Pons (tissue), 1 donor: ENCODE measurements at regions not wholly inside any gene's neighbourhood (a gene's known extent, or its start where the extent isn't known, plus 50 kb on each side); places are given as distances from the start of the nearest gene placed in this dataset.
A peak's percentile ranks its signal among the peaks of the same experiment; 100 is the strongest.
"Not testable (repeated sequence)": the region's sequence is repeated elsewhere in the genome, so short reads cannot be mapped to it uniquely, and the experiment has no call there.

Experiments
- DNase-seq: peaks from one replicate; pipeline ENCODE4 v3.0.0-alpha.2; 2016; ENCODE audit warnings: low spot score

DNA sequence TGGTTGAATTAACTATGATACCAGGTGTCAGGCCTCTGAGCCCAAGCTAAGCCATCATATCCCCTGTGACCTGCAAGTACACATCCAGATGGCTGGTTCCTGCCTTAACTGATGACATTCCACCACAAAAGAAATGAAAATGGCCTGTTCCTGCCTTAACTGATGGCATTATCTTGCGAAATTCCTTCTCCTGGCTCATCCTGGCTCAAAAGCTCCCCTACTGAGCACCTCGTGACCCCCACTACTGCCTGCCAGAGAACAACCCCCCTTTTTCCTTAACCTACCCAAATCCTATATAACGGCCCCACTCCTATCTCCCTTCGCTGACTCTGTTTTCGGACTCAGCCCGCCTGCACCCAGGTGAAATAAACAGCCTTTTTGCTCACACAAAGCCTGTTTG, 1671.4 kb downstream of the C4orf33 start:
- DNase-seq: not testable (repeated sequence)

DNA sequence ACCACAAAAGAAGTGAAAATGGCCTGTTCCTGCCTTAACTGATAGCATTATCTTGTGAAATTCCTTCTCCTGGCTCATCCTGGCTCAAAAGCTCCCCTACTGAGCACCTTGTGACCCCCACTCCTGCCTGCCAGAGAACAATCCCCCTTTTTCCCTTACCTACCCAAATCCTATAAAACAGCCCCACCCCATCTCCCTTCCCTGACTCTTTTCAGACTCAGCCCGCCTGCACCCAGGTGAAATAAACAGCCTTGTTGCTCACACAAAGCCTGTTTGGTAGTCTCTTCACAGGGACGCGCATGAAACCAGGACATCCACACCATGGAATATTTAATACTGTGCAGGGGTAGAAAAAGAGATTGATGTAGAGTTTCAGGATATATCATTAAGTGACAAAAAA, 1677.0 kb downstream of the C4orf33 start:
- not testable (repeated sequence) for DNase-seq

DNA sequence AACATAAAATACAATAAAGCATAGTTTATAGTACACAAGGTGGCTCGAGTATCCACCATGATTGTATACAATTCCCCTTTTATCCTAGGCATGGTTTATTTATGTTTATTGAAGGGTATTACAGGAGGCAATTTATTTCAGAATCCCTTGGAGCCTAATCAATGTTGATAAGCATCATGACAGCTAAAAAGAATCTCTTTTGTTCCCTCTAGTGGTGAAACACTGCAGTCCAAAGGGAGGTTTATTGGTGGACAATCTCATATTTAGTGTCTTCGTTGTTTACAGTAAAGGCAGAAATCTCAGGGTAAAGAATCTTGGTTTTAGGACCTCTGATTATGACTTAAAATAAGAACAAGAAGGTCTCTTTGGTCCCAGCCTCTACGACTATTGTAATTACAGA, 1712.5 kb downstream of the C4orf33 start:
- DNase-seq: peak; percentile 24

DNA sequence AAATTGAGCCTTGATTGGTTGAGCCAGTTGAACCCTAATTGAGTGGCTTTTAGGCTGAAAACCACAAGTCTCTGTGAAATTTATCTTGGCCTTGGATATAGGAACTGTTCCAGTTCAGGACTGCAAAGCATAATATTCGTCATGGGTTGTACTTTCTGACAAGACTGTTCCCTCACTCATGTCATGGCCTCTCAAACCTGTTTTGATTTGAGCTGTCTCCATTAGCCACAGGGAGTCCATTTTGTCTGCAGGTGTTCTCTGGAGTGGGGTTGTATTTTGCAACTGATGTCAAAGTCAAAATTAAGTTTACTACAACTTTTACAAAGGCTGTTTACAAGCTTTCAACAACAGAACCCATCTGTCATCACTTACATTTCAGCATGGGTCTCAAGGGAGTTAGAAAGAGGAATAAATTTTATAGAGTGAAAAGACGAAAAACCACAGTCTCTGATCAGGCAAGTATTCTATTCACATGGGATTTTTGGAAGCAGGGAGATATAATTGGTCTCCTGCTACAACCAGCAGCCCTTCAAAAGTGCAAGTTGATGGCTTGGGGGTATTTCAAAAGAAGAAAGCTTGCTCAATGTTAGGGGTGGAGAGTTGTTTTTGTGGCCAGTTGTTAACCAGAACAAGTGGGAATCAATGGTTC, 1716.3 kb downstream of the C4orf33 start:
- no peak for DNase-seq

DNA sequence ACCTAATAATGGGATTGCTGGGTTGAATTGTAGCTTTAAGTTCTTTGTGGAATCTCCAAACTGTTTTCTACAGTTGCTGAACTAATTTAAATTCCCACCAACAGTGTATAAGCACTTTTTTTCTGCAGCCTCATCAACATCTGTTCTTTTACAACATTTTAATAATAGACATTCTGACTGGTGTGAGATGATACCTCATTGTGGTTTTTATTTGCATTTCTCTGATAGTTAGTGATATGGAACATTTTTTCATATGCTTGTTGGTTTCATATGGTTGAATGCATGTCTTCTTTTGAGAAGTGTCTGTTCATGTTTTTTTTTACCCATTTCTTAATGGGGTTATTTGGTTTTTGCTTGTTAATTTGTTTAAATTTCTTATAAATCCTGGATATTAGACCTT, 1718.9 kb downstream of the C4orf33 start:
- DNase-seq: no peak

DNA sequence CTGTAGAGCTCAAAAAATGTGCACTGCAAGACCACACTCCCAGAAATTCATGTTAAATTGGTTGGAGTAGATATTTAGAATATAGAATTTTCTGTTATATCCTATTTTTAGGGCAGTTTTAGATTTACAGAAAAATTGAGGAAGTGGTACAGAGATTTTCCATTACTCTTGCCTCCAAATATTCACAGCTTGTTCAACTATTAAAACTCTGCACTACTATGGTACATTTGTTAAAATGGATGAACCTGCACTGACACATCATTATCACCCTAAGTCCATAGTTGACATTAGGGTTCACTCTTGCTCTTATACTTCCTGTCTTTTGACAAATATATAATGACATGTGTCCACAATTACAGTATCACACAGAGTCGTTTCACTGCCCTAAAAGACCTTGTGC, 1724.5 kb downstream of the C4orf33 start:
- DNase-seq: no peak

DNA sequence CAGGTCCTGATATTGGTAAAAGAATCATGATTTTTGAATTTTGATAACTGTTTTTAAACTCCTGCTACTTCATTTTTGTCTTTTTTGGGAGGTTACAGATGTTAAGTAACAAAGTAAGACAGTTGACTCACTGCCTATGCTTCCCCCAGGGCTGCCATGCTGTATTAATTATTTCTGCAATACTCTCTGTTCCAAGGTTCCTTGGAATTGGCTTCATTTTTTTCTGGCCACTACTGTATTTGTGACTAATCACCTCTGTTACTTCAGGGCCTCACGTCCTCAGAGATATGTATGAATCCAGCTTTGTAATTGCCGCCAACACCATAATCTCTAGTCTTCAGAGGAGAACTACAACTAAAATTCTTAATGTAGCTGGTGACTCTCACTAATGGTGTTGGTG, 1729.3 kb downstream of the C4orf33 start:
- DNase-seq: no peak

DNA sequence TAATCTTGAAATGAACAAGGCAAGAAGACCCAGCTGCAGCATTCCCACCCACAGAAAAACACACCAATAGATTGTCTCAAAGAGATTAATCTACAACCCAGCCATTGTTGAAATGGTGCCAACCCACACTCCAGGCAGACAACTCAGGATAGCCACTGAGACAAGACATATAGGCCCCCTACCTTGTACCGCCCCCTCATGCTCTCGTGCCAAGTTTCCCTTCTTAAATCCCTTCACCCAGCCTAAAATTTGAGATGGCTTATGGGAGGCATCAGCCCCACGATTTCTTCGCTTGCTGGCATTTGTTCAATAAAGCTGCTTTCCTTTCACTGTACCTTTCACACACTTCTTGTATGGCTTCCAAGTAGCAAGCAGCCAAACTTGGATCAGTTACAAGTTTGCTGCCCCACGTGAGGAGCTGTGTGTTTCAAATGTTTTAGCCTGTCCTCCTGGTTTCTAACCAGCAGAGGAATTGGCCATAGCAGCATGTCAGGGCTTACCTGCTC, 1754.1 kb downstream of the C4orf33 start:
- no peak for DNase-seq

DNA sequence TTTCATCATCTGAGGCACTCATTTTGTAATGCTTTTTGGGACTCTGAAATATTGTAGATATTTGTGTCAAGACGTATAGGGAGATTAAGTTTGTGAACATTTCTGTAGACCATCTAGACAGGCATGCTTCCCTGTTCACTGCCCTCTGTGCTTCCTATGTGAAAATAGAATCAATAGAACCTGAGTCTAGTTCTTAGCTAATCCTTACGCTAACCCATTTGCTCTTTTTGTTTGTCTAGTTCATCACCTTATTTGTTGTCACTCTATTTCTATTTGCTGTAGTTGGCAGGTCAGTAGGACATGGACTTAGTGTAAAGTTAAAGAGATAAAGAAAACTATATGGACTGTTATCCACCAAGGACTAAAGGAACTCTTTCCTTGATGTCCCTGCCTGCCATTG, 1755.2 kb downstream of the C4orf33 start:
- DNase-seq: no peak

DNA sequence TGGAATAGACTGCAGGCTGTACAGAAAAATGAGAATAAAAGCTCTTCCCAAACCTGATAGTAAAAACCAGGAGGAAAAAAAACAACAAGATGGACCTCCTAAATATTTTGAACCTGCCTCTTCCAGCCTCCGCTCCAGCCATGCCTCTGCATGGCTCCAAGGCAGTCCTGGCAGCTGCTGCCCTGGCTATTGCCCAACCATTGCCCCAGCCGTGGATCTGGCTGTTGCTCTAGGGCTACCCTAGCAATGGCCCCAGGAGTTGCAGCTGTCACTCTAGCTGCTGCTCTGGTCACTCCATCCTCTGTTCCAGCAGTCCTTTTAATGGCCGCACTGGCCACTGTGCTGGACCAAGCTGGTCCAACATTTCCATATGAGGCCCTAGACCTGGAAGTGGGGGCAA, 1756.0 kb downstream of the C4orf33 start:
- no peak for DNase-seq

DNA sequence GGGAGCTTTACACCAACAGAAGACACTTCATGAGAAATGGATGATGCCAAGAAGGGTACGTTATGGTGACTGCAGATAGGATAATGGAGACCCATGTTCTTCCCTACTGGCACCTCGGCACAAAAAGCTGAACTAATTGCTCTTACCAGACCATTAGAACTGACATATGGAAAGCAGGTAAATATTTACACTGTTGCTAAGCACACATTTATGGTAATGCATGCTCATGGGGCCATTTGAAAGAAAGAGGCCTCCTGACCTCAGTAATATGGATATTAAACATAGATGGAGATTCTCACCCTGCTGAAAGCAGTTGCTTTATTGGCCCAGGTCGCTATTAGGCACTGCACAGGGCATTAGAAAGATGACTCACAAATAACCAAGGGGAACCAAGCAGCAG, 1759.6 kb downstream of the C4orf33 start:
- DNase-seq: no peak

DNA sequence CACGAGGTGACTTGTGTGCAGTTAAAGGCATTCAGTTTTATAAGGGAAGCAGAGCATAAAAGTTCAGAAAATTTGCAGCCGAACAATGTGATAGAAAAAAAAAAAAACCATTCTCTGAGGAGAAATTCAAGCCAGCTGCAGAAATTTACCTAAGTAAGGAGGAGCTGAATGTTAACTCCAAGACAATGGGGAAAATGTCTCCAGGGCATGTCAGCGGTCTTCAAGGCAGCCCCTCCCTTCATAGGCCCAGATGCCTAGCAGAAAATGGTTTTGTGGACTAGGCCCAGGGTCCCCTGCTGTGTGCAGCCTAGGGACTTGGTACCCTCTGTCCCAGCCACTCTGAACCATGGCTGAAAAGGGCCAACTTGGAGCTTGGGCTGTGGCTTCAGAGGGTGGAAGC, 1764.0 kb downstream of the C4orf33 start:
- no peak for DNase-seq

DNA sequence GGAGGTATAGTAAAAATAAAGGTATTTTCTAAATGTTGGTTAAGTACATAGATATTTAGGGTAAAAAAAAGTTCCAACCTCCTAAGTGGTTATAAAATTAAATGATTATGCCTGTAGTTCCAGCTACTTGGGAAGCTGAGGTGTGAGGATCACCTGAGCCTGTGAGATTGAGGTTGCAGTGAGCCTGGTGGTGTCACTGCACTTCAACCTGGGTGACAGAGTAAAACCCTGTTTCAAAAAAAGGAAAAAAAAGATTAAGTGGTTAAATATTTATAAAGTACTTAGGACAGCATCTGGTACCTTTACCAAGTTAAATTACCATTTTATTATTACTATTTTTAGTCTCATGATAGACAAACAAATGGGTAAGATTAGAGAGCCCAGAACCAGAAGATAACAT, 1801.0 kb downstream of the C4orf33 start:
- no peak for DNase-seq

DNA sequence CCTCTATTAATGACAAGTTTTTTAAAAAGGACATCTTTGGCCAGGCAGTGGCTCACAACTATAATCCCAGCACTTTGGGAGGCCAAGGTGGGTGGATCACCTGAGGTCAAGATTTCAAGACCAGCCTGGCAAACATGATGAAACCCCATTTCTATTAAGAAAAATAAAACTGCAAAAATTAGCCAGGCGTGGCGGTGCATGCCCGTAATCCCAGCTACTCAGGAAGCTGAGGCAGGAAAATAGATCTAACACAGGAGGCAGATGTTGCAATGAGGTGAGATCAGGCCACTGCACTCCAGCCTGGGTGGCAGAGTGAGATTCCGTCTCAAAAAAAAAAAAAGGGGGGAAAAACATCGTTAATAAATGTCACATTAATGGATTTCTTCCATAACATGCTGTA, 1805.4 kb downstream of the C4orf33 start:
- no peak for DNase-seq

DNA sequence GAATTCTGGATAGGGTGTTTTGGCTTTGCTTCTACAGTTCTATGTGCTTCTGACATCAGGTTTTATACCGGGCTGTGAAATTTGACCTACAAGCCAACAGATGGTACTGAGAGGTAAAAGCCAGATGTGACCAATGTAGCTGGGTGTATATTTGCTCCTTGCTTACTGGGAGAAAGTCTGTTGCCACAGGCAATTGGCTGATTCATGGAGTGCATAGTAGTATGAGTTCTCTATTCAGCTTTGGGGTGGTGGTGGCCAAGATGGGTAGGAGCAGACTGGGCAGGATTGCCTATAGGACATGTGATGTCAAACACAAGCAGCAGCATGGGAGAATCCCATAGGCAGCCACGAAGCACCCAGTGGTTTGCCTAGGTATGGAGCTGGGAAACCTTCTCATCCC, 1827.0 kb downstream of the C4orf33 start:
- DNase-seq: no peak

DNA sequence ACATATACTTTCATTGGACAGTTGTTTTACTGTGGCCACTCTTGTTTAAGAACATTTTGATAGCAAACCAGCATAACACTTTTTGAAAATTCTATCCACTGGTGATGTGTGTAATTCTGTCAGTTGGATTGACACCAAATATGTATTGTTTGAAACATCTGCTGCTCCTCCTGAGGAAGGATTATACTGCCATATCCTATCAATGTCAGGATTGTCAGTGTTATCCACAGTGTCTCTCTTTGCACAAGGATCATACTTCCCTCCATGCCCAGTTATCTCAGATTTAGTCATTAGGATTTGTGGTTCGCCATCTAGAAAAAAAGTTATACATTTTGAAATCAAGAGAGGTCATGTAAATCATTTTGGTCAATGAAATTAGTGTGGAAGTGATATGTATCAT, 1859.6 kb downstream of the C4orf33 start:
- DNase-seq: no peak

DNA sequence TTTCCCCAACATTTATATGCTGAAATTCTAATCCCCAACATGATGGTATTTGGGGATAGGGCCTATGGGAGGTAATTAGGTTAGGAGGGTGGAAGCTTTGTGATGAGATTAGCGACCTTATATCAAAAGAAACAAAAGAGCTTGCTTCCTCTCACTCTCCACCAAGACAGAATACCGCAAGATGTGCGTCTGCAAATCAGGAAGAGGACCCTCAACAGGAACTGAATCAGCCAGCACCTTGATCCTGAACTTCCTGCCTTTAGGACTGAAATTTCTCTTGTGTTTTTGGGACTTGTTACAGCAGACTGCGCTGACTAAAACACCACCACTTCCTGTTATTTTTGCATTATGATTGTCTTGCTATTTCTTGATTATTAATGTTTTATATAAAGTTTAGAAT, 1889.4 kb downstream of the C4orf33 start:
- no peak for DNase-seq

DNA sequence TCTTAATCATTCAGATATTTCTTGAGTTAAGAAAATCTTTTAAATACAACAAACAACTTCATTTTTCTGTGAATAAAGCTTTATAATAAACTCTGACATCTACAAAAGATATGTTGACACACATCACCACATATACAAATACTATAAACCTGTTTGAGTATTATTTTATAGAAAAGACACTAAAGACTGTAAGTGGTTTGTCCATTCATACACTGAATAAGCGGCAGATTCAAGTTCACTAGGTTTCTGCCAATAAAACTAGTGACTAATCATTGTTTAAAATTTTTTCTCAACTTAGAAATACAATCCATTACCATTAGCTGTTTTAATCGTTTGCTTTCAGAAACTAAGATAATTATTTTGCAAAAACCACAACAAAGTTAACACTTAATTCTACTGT, 1900.0 kb downstream of the C4orf33 start:
- DNase-seq: no peak

DNA sequence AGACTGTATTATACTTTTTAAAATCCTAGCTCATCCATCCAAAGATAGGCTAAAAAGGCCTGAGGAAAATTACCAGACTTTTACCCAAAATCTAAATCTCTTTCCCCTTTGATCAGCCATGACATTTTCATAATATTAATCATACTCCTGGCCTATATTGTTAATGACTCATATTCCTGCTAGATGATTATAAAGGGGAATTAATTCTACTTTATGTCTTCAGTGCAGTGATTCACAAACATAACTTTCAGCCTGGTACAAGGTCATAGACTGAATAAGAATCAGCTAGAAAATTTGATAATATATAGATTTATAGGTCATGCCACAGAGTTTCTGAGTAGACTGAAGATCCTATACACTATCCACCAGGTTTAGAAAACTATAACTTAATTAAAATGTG, 1905.4 kb downstream of the C4orf33 start:
- no peak for DNase-seq

DNA sequence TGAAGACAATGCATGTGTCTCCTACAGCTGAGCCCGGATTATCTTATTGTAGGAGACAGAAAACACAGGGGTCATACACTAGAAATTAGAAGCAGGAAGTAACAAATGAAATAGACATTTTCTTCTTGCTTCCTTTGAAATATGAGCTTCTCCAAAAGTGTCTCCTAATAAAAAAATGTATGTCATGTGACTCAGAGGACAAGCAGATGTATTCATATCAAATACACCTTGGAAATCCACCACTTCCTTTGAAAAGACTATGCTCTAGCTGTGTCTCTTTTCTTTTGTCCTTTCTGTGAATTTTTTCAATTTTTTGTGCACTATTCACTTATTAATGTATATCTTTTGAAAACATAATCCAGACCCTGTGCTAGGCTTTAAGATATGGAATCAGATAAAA, 1906.2 kb downstream of the C4orf33 start:
- no peak for DNase-seq

DNA sequence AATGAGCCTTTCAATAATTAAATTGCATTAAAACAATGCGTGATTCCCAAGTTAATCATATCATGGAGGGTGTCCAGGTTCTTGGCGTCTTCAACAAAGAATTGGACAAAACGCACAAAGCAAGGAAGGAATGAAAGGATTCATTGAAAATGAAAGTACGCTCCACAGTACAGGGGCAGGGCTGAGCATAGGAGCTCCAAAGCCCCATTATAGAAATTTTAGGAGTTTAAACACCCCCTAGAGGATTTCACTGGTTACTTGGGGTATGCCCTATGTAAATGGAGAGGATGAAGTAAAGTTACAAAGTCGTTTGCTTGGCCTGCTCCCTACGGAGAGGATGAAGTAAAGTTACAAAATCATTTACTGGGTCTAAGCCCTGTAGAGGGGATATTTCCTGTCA, 1910.4 kb downstream of the C4orf33 start:
- DNase-seq: no peak

DNA sequence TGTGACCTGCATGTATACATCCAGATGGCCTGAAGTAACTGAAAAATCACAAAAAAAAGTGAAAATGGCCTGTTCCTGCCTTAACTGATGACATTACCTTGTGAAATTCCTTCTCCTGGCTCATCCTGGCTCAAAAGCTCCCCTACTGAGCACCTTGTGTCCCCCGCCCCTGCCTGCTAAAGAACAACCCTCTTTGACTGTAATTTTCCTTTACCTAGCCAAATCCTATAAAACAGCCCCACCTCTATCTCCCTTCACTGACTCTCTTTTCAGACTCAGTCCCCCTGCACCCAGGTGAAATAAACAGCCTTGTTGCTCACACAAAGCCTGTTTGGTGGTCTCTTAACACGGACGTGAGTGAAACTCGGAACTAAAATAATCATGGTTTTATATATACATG, 1916.0 kb downstream of the C4orf33 start:
- DNase-seq: not testable (repeated sequence)

DNA sequence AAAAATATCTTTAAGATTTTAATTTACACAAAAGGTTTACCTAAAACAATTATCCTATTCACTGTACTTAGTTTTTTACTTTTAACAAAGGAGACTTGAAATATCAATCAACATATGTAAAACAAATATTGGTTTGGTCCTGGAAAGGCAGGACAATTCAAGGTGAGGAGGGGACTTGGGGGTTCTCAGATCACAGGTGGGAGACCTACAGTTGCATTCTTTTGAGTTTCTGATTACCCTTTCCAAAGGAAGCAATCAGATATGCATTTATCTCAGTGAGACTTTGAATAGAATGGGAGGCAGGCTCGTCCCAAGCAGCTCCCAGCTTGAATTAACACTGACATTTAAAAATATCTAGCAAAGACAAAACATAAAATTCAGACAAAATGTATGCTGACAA, 1917.3 kb downstream of the C4orf33 start:
- no peak for DNase-seq

DNA sequence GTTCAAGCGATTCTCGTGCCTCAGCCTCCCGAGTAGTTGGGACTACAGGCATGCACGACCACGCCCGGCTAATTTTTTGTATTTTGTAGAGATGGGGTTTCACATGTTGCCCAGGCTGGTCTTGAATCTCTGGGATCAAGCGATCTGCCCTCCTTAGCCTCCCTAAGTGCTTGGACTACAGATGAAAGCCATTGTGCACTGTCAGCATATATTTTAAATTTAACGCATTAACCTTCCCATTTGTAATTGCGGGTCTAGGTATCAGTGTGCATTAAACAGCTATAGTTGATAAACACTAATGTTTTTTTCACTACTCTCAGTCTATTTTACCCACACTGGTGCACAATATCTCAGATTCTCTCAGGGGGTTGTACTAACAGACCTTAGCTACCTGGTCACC, 1930.8 kb downstream of the C4orf33 start:
- no peak for DNase-seq

DNA sequence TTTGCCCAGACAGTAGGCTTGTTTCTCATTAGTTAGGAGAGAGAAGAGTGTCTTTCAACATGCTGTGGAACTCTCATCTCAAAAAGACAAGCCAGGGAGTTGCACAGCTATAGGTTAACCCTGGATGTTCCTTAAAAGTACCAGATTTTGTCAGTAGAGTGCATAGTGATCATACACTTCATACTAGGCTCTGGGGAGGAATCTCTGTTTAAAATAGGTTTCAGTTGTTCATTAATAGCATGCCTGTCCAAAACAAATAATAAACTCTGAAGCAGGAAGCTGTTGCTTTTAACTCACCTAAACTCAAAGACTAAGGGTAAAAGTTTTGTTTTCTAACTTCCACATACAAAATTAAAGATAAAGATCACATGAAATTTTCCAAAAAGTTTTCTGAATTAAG, 1948.4 kb downstream of the C4orf33 start:
- no peak for DNase-seq
